NCI-H460 (cell line): ENCODE measurements at regions not wholly inside any gene's neighbourhood (a gene's known extent, or its start where the extent isn't known, plus 50 kb on each side); places are given as distances from the start of the nearest gene placed in this dataset.
"Not testable (repeated sequence)": the region's sequence is repeated elsewhere in the genome, so short reads cannot be mapped to it uniquely, and the experiment has no call there.

ENCODE experiments used
- DNase-seq: peaks from one replicate; pipeline ENCODE4 v3.0.0-alpha.2; 2016; ENCODE audit warnings: low read depth; ENCODE audit errors: extremely low read depth

DNA sequence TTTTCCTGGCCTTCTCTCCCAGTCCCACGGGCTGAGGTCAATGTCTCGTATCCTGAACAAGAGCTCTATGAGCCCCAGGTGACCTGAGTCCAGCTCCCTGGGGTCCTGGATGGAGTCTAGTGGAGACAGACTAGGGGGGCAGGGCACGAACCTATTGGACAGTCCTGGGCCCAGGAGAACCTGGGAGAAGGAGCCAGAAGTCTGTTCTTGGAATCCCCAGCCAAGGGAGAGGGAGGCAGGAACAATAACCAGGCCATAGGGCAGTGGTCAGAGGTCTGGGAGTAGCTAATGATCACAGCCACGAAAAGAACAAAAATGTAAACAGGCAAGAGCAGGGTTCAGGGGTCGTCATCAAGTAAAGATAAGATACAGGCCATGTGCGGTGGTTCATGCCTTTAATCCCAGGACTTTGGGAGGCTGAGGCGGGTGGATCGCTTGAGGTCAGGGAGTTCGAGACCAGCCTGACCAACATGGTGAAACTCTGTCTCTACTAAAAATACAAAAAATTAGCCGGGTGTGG, 60.8 kb downstream of the COPRS start:
- DNase-seq: no peak

DNA sequence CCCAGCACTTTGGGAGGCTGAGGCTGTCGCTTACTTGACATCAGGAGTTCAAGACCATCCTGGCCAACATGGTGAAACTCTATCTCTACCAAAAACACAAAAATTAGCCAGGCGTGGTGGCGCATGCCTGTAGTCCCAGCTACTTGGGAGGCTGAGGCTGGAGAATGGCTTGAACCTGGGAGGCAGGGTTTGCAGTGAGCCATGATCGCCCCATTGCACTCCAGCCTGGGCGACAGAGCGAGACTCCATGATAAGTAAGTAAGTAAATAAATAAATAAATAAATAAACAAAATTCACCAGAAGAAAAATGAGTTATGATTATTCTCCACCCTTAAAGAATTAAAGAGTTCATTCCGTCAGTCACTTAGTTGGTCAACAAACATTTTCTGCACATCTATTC, 63.1 kb downstream of the COPRS start:
- DNase-seq: not testable (repeated sequence)

DNA sequence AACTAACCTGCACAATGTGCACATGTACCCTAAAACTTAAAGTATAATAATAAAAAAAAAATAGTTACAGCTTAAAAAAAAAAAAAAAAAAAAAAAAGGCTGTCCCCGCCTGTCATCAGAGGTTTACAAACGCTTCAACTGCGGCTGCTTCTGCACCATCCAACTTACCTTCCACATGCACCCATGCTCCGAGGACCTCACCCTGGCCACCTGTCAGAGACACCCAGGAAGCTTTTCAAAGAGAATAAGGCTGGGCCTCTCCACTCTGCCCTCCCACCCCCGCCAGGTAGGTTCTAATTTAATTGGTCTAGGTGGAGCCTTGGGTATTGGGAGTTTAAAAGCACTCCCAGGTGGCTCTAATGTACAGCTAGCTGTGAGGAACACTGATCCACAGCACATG, 64.9 kb downstream of the COPRS start:
- DNase-seq: no peak

DNA sequence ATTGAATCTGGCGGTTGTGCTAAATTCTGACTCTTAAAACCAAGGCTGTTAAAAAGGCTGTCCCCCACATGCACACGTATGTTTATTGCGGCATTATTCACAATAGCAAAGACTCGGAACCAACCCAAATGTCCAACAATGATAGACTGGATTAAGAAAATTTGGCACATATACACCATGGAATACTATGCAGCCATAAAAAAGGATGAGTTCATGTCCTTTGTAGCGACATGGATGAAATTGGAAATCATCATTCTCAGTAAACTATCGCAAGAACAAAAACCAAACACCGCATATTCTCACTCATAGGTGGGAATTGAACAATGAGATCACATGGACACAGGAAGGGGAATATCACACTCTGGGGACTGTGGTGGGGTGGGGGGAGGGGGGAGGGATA, 65.4 kb downstream of the COPRS start:
- not testable (repeated sequence) for DNase-seq

DNA sequence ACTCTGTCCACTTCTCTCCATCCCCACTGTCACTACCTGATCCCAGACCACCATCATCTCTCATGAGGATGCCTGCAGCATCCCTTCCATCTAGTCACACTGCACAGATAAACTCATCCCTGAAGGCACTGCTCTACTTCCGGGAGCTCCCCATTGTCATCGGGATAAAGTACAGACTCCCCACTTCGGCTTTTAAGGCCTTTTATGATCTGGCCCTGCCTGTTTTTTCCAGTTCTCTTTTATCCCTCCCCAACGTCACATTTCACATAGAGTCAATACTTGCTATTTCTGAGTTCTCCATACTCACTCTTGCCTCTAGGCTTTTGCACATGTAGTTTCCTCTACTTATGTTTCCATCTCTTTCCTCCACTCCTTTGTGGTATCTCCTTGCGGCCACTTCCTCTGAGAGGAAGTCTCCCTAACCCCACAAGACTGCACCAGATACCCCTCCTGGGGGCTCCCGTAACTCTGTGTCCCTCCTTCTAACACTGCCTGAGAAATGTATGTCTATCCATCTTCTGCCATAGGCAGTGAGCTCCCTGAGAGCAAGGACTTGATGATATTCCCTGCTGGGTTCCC, 66.9 kb downstream of the COPRS start:
- DNase-seq: no peak

DNA sequence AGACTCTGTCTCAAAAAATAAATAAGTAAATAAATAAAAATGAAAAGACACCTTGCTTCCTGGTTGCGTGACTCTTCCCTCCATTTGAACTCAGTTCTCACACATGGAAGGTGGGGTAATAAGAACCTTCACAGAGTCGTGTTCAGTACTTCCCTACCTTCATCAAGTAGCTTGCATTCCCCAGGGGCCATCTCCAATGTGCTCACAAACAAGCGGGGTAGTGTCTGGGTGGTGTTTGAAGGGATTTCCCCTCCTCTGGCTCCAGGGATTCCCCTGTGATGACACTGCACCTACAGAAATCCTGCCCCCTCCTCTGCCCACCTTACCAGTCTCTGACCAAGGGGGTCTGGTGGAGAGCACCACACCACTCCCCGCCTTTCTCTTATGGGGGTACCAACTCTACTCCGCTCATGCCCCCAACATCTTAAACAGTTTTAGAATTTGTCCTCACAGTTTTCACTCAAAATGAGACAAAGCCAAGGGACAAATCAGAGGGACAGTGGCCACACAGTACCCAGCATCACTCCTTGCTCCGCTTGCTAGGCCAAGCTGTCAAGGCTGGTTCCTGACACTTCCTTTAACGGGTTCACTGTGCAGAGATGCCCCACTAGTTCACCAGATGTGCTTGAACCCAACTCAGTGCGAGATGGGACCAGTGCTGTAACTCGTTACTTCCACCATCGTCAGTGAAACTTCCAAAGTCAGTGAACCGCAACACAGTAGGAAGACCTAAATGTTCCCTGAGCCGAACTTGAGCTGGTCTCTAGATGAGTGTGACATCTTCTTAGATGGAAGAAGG, 69.1 kb downstream of the COPRS start:
- no peak for DNase-seq

DNA sequence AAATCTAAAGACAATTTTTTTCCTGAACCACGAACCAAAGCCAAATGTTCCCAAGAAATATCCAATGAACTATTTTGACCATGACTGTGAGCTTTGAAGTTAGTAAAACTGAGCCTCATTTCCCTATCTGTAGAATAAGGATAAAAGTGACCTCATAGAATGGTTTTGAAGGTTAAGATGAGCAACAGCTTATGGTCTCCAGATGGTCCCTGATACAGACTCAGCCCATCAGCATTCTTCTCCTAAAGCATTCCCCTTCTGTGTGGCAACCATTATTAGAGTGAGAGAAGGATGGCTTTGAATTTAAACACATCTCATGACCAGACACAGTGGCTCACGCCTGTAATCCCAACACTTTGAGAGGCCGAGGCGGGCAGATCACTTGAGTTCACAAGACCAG, 70.1 kb downstream of the COPRS start:
- no peak for DNase-seq

DNA sequence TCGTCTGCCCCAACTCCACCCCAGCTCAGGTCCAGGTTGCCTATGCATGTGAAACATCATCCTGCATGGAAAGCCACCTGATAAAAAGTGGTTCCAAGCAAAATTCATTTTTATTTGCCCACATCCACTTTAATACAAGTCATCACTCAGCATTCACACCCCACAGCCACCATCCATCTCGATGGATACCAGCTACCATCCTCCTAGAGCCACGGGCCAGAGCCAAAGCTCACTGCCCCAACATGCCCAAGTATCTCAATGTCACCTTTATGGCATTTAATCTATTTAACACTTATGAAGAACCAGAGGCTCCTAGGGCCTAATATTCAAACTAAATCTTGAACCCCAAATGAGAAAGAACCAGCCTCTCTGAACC, 70.5 kb downstream of the COPRS start:
- DNase-seq: no peak

DNA sequence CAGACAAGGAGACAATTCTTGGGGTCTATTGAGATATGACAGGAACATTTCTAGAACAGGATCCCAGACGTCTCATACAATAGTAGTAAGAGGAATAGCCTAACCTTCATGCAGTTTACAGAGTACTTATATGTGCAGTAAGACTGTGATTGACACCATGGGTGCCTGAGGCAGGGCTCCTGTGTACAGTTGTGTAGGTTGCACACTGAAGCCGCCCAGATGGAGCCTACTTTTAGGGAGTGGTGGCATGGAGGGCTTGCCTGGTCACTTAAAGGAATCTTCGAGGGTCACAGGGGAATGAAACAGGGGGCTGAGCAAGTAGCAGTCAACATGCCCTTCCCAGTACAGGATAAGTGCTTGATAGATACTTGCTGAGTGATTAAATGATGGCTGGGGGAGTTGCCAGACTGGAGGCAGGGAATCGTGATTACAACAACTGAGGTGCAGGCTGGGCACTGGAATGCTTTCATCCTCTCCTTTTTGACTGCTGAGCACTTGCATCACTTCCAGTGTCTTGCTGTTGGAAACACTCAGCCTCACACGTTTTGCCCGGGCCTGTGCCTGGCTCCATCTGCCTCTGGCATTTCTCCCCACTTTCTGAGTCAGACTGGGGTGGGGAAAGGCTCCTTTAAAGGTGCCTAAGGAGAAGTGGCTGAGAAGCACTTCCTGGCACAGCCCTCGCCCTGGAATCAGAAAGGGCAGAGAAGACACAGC, 71.0 kb downstream of the COPRS start:
- DNase-seq: peak; percentile 23

DNA sequence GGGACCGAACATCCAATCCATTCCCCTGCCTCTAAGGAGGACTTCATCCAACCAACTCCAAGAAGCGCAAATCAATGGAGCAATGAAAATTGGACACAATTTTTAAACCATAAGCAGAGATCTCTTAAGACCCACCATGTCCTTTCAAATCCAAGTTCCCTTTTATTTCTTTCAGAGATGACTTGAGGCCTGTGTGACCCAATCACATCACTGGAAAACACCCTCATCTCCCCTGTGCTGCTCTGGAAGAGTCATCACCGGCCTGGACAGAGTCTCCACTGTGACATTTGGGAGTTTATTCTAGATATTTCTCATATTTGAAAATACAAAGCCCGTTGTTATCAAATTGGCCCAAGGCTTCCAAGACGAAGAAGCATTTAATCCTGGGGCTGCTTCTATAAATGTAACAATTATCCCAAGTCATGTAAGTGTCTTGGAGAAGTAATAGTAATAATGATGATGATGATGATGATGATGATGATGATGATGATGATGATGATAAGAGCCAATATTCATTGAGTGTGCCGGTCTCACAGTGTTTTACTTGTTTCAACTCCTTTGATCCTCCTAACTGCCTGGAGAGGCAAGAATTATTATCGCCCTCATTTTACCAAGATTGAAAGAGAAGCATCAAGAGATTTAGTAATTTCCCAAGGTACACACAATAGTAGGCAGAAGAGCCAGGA, 72.1 kb downstream of the COPRS start:
- no peak for DNase-seq

DNA sequence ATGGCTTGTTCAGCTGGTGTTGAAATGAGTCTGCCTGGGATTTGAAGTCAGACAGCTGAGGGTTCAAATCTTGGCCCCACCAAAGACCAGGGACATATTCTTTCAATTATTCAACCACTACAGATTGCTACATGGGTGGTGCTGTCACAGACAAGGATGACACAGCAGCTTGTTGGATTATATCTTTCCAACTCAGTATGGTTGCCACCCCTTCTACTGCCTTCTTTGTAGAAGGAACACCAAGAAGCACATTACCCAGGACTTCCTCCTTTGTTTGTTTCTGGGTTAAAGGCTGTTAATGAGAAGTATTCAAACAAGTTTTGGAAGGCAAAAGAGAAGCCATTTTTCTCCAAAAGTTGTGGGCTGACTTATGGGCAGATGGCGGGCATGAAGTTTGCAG, 78.6 kb downstream of the COPRS start:
- DNase-seq: no peak

DNA sequence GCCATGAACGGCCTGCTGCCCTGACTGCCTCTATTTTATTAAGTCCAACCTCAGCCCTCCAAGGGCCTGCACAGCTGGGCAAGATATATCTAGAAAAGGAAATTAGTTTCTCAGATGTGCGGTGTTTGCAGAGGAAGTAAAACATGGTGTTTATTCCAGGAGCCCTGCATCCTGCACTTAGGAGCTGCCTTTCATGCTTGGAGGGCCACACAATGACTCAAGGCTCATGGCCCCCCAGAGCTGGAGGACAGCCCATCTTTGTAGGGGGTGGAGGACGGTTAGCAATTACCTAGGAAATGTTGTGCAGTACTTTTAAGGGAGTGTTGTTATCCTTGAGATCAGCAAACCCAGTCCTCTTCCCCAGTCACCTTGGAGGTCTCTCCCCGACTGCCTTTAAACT, 80.5 kb downstream of the COPRS start:
- no peak for DNase-seq

DNA sequence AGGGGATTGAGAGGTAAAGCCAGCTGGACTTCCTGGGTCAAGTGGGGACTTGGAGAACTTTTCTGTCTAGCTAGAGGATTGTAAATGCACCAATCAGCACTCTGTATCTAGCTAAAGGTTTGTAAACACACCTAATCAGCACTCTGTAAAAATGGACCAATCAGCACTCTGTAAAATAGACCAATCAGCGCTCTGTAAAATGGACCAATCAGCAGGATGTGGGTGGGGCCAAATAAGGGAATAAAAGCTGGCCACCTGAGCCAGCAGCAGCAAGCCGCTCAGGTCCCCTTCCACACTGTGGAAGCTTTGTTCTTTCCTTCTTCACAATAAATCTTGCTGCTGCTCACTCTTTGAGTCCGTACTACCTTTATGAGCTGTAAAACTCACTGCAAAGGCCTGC, 87.7 kb downstream of the COPRS start:
- DNase-seq: not testable (repeated sequence)

DNA sequence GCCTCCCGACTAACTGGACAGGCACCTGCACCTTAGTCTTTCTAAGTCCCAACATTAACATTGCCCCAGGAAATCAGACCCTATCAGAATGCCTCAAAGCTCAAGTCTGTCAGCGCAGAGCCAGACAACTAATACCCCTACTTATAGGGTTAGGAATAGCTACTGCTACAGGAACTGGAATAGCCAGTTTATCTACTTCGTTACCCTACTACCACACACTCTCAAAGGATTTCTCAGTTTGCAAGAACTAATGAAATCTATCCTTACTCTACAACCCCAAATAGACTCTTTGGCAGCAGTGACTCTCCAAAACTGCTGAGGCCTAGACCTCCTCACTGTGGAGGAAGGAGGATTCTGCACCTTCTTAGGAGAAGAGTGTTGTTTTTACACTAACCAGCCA, 88.5 kb downstream of the COPRS start:
- not testable (repeated sequence) for DNase-seq

DNA sequence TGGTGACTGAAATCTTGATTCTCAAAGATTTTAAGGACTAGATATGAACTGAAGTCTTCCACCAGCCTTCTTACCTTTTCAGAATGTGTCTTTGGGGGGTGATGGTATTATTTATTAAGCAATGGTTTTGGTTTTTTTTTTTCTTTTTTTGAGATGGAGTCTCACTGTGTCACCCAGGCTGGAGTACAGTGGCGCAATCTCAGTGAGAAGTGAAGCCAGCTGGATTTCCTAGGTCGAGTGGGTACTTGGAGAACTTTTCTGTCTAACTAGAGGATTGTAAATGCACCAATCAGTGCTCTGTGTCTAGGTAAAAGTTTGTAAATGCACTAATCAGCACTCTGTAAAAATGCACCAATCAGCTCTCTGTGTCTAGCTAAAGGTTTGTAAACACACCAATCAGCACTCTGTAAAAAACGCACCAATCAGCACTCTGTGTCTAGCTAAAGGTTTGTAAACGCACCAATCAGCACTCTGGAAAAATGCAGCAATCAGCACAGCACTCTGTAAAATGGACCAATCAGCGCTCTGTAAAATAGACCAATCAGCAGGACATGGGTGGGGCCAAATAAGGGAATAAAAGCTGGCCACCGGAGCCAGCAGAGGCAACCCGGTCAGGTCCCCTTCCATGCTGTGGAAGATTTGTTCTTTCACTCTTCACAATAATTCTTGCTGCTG, 97.1 kb downstream of the COPRS start:
- not testable (repeated sequence) for DNase-seq

DNA sequence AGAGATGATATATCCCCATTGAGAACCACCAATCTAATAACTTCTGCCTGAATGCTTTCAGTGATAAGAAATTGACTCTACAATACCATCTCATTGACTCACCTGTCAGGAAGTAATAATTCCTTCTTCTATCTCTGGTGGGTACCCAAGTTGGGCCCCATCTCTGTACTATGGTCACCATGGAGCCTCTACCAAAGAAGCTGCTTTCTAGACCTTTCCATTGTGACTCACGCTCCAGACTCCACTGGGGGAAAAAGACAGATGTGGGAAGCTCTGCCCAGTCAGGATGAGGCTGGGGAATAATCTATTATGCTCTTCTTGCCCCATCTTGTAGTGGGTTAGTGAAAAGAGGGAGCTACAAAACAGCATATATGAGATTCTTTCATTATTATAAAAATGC, 100.4 kb downstream of the COPRS start:
- DNase-seq: no peak

DNA sequence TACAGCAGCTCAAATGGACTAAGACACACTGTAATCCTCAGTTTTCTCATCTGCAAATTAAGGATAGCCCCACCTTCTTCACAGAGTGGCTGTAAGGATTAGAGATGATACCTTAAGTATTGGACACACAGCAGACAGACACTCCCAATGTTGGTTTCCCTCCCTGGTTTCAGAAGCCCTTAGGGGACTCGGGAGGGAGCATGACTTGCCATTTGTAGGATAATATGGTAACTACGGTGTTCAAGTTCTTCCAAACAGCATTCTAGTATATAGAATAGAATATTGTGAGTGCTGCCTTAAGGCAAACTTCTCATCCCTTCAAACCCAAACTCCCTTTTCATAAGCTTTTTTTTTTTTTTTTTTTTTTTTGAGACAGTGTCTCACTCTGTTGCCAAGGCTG, 101.9 kb downstream of the COPRS start:
- no peak for DNase-seq

DNA sequence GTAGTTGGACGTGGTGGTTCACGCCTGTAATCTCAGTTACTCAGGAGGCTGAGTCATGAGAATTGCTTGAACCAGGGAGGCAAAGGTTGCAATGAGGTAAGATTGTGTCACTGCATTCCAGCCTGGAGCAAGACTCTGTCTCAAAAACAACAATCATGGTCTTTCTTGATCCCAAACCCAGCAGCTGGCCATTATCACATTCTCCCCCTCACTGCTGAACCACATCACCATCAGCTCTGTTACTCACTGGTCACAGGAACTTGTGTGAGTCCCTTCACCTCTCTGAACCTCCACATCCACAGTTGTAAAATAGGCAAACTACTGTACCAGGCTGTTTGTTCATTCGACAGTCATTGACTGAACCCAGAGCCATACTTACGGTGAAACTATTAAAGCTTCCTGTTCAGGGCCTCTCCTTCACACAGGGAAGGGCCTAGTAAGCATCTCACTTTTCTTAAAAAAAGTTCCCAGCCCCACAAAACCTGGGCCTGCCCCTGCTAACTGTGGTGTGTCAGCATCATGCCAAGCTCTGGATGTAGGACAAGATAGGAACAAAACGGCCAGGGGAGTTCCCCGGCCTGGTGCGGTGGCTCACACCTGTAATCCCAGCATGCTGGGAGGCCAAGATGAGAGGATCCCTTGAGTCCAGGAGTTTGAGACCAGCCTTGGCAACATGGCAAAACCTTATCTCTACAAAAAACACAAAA, 104.7 kb downstream of the COPRS start:
- no peak for DNase-seq

DNA sequence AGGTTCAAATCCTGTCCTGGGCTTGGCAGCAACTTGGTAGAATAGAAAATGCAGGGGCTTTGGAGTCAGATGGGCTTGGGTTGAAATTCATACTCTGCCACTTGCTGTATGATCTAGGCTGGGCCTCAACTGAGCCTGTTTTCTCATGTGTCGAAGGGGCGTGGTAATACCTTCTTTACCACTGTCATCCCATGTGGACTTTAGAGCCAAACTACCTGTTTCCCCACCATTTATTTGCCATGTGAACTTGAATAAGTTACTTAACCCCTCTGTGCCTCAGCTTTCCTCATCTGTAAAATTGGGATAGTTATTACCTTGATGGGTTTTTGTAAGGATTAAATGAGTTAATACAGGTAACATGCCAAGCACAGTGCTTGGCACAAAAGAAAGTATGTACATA, 106.0 kb downstream of the COPRS start:
- no peak for DNase-seq

DNA sequence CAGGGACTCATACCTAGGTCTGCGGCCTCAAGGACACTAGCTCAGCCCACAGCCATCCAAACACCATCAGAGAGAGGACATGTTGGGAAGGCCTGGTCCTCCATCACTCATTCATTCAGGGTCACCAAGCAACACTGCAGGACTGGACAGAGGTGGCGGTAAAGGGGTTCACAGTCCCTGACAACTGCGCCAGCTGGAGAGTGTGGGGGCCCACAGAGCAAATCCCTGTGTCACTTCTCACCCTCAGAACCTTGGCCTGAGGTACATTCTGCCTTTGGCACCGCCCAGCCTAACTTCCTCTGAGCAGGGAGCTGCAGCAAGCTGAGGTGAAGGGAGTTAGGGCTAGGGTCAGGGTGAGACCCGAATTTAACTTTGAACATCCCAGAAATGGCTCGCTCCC, 106.5 kb downstream of the COPRS start:
- no peak for DNase-seq
